GM19467 (cell line): ENCODE measurements at regions not wholly inside any gene's neighbourhood (a gene's known extent, or its start where the extent isn't known, plus 50 kb on each side); places are given as distances from the start of the nearest gene placed in this dataset.

ENCODE experiments used
- ATAC-seq: cut with Tn5 transposase; IDR thresholded peaks from one replicate; pipeline ENCODE4 v1.9.1; 2021; ENCODE audit warnings: mild to moderate bottlenecking, moderate library complexity; ENCODE audit not compliant: unreplicated experiment

- ATAC-seq = no peak
These were observed 888.2 kb downstream of the RAB28 start for GRCh38 chr4:12595986-12596385.

- no peak for ATAC-seq
These were observed 888.7 kb downstream of the RAB28 start for GRCh38 chr4:12595489-12595888.

- no peak for ATAC-seq
These were observed 895.6 kb downstream of the RAB28 start for GRCh38 chr4:12588582-12588981.

GRCh38 chr4:12586242-12587006, 897.7 kb downstream of the RAB28 start:
- ATAC-seq = no peak

GRCh38 chr4:12584116-12584875, 899.8 kb downstream of the RAB28 start:
- no peak for ATAC-seq

- ATAC-seq = no peak
These were observed 900.9 kb downstream of the RAB28 start for GRCh38 chr4:12583275-12583674.

- ATAC-seq = no peak
These were observed 903.4 kb downstream of the RAB28 start for GRCh38 chr4:12580787-12581186.

- ATAC-seq = no peak
These were observed 905.0 kb downstream of the RAB28 start for GRCh38 chr4:12579172-12579571.

- ATAC-seq = no peak
These were observed 907.7 kb downstream of the RAB28 start for GRCh38 chr4:12576409-12576808.

- no peak for ATAC-seq
These were observed 910.4 kb downstream of the RAB28 start for GRCh38 chr4:12573716-12574115.

- ATAC-seq = no peak
These were observed 921.5 kb downstream of the RAB28 start for GRCh38 chr4:12562476-12563140.

- no peak for ATAC-seq
These were observed 922.1 kb downstream of the RAB28 start for GRCh38 chr4:12562021-12562420.

- no peak for ATAC-seq
These were observed 929.1 kb downstream of the RAB28 start for GRCh38 chr4:12555011-12555410.

GRCh38 chr4:12548678-12549077, 935.5 kb downstream of the RAB28 start:
- no peak for ATAC-seq

- no peak for ATAC-seq
These were observed 938.3 kb downstream of the RAB28 start for GRCh38 chr4:12545812-12546211.

- no peak for ATAC-seq
These were observed 946.0 kb downstream of the RAB28 start for GRCh38 chr4:12538162-12538561.

- no peak for ATAC-seq
These were observed 949.5 kb downstream of the RAB28 start for GRCh38 chr4:12534684-12535083.

- no peak for ATAC-seq
These were observed 964.7 kb downstream of the RAB28 start for GRCh38 chr4:12519426-12519825.

- no peak for ATAC-seq
These were observed 976.2 kb downstream of the RAB28 start for GRCh38 chr4:12507868-12508481.

GRCh38 chr4:12500409-12500808, 983.7 kb downstream of the RAB28 start:
- no peak for ATAC-seq

GRCh38 chr4:12499693-12500092, 984.4 kb downstream of the RAB28 start:
- no peak for ATAC-seq
